ENCODE measurements at regions not wholly inside any gene's neighbourhood (a gene's known extent, or its start where the extent isn't known, plus 50 kb on each side); places are given as distances from the start of the nearest gene placed in this dataset.

DNA sequence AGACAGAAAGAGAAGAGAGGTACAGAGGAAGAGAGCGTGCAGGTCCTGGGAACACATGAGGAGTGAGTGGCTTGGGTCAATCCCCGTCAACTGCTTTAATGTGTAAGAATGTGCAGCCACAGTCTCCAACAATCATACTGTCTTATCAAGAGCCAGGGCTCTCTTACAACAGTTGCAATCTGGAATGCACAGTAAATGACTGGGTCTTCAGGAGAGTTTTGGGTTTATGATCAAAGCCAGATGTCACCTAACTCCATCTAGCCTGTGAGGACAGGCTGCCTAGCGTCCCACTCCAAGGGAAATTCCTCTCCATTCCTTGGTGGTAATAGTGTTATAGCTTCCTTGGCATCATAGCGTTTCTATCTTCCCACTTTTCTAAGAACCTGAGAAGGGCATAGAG lies 75.0 kb upstream of the TRIO start (continued):
- TF ChIP-seq, protein P1, sequence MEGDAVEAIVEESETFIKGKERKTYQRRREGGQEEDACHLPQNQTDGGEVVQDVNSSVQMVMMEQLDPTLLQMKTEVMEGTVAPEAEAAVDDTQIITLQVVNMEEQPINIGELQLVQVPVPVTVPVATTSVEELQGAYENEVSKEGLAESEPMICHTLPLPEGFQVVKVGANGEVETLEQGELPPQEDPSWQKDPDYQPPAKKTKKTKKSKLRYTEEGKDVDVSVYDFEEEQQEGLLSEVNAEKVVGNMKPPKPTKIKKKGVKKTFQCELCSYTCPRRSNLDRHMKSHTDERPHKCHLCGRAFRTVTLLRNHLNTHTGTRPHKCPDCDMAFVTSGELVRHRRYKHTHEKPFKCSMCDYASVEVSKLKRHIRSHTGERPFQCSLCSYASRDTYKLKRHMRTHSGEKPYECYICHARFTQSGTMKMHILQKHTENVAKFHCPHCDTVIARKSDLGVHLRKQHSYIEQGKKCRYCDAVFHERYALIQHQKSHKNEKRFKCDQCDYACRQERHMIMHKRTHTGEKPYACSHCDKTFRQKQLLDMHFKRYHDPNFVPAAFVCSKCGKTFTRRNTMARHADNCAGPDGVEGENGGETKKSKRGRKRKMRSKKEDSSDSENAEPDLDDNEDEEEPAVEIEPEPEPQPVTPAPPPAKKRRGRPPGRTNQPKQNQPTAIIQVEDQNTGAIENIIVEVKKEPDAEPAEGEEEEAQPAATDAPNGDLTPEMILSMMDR (IDR thresholded peaks at IDR 0.05; ENCODE audit: low read depth, low read length, missing input control) = no peak
- no peak for TF ChIP-seq TAF1 (conservative IDR thresholded peaks at IDR 0.05)
- TF ChIP-seq, protein P2, sequence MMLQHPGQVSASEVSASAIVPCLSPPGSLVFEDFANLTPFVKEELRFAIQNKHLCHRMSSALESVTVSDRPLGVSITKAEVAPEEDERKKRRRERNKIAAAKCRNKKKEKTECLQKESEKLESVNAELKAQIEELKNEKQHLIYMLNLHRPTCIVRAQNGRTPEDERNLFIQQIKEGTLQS (IDR thresholded peaks at IDR 0.05) = no peak
- no peak for TF ChIP-seq EGR1 (IDR thresholded peaks at IDR 0.05; ENCODE audit: low read depth in 2 of 2)
- no peak for TF ChIP-seq JUND (IDR thresholded peaks at IDR 0.05)
- no peak for TF ChIP-seq FOXA2 (IDR thresholded peaks at IDR 0.05)
- no peak for TF ChIP-seq HNF4A (conservative IDR thresholded peaks at IDR 0.05)
- TF ChIP-seq SP1 (IDR thresholded peaks at IDR 0.05) = no peak
- TF ChIP-seq YY1 (IDR thresholded peaks at IDR 0.05) = no peak

DNA sequence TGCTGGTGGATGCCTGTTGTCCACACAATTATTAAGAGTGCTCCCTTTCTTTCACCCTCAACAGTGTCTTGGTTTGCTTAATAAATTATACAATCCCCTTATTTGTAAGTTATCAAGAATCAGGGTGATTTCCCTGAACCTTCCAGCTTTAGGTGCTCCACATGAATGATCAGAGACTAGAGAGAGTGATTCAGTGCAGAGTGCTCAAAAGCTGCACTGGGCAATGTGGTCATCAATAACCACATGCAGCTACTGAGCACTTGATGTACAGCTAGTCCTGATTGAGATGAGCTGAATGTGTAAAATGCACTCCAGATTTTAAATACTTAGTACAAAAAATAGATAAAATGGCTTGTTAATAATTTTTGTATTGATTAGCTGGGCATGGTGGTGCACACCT lies 76.8 kb upstream of the TRIO start:
- DNase-seq (ENCODE audit: low spot score) = no peak
- Histone ChIP-seq H3K9me3 (ENCODE audit: control insufficient read depth in 4 of 4, low read length in 3 of 4) (no peaks in the 10 kb centered on the region), H3K36me3 (ENCODE audit: control insufficient read depth in 4 of 4, insufficient read depth in 3 of 4, low read depth in 1 of 4, low read length in 3 of 4) (no peaks in the 10 kb centered on the region), H3K4me3 (ENCODE audit: low read depth in 1 of 3, low read length in 3 of 3) (no peak overlapping the region), H3K27ac (ENCODE audit: low read depth in 1 of 2, low read length in 2 of 2) (no peak overlapping the region), H3K9ac (ENCODE audit: low read depth in 1 of 2, low read length in 2 of 2) (no peak overlapping the region), H3K27me3 (ENCODE audit: control insufficient read depth in 4 of 4, insufficient read depth in 4 of 4, low read length in 3 of 4) (peaks cover 0 to 3% (median 0%) of the 10 kb centered on the region in 4 donors), H3K4me1 (ENCODE audit: control insufficient read depth in 4 of 4, insufficient read depth in 4 of 4, low read length in 3 of 4) (no peaks in the 10 kb centered on the region)
- TF ChIP-seq NR2F2 (IDR thresholded peaks at IDR 0.05) = no peak
- TF ChIP-seq SP1 (IDR thresholded peaks at IDR 0.05) = no peak
- TF ChIP-seq TAF1 (conservative IDR thresholded peaks at IDR 0.05) = no peak
- no peak for TF ChIP-seq RAD21 (IDR thresholded peaks at IDR 0.05)
- TF ChIP-seq, protein P2 (IDR thresholded peaks at IDR 0.05) = no peak
- TF ChIP-seq RXRA (IDR thresholded peaks at IDR 0.05) = no peak
- no peak for TF ChIP-seq FOXA2 (IDR thresholded peaks at IDR 0.05)
- no peak for TF ChIP-seq HNF4G (IDR thresholded peaks at IDR 0.05)
- TF ChIP-seq FOXA1 (IDR thresholded peaks at IDR 0.05) = no peak
- TF ChIP-seq GABPA (IDR thresholded peaks at IDR 0.05 in 1 of 2, conservative IDR thresholded peaks at IDR 0.05 in 1 of 2) = no peak
- no peak for TF ChIP-seq EGR1 (IDR thresholded peaks at IDR 0.05; ENCODE audit: low read depth in 2 of 2)
- no peak for TF ChIP-seq YY1 (IDR thresholded peaks at IDR 0.05)
- TF ChIP-seq, protein P3, sequence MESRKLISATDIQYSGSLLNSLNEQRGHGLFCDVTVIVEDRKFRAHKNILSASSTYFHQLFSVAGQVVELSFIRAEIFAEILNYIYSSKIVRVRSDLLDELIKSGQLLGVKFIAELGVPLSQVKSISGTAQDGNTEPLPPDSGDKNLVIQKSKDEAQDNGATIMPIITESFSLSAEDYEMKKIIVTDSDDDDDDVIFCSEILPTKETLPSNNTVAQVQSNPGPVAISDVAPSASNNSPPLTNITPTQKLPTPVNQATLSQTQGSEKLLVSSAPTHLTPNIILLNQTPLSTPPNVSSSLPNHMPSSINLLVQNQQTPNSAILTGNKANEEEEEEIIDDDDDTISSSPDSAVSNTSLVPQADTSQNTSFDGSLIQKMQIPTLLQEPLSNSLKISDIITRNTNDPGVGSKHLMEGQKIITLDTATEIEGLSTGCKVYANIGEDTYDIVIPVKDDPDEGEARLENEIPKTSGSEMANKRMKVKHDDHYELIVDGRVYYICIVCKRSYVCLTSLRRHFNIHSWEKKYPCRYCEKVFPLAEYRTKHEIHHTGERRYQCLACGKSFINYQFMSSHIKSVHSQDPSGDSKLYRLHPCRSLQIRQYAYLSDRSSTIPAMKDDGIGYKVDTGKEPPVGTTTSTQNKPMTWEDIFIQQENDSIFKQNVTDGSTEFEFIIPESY (IDR thresholded peaks at IDR 0.05) = no peak
- no peak for TF ChIP-seq JUND (IDR thresholded peaks at IDR 0.05)
- TF ChIP-seq, protein P1 (IDR thresholded peaks at IDR 0.05; ENCODE audit: low read depth, low read length, missing input control) = no peak
- TF ChIP-seq, protein P4, sequence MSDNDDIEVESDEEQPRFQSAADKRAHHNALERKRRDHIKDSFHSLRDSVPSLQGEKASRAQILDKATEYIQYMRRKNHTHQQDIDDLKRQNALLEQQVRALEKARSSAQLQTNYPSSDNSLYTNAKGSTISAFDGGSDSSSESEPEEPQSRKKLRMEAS (IDR thresholded peaks at IDR 0.05) = no peak
- no peak for TF ChIP-seq HNF4A (conservative IDR thresholded peaks at IDR 0.05)
